ENCODE measurements at regions not wholly inside any gene's neighbourhood (a gene's known extent, or its start where the extent isn't known, plus 50 kb on each side); places are given as distances from the start of the nearest gene placed in this dataset.

DNA sequence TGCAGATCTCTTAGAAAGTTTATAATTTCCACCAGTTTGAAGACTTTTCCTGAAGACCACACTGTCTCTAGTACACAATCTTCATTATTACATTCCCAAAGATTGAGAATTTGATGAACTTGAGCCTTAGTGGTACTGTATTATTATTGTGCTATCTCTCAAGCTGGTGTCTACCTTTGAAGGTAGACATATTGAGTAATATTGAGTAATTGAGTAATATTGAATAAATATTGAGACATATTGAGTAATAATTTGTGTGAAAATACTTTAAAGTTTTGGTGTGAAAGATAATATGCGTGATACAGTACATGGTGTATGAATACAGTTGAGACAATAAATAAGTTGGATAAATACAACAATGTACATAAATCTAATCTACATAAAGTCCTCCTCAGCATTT, 613.1 kb upstream of the ADGRL2 start:
- TF ChIP-seq, protein P1, sequence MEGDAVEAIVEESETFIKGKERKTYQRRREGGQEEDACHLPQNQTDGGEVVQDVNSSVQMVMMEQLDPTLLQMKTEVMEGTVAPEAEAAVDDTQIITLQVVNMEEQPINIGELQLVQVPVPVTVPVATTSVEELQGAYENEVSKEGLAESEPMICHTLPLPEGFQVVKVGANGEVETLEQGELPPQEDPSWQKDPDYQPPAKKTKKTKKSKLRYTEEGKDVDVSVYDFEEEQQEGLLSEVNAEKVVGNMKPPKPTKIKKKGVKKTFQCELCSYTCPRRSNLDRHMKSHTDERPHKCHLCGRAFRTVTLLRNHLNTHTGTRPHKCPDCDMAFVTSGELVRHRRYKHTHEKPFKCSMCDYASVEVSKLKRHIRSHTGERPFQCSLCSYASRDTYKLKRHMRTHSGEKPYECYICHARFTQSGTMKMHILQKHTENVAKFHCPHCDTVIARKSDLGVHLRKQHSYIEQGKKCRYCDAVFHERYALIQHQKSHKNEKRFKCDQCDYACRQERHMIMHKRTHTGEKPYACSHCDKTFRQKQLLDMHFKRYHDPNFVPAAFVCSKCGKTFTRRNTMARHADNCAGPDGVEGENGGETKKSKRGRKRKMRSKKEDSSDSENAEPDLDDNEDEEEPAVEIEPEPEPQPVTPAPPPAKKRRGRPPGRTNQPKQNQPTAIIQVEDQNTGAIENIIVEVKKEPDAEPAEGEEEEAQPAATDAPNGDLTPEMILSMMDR (IDR thresholded peaks at IDR 0.05; ENCODE audit: low read length) = no peak
- no peak for TF ChIP-seq EZH2 (IDR thresholded peaks at IDR 0.05; ENCODE audit: borderline replicate concordance, low read length)
